Suprapubic skin (tissue), 3 donors: ENCODE measurements at regions not wholly inside any gene's neighbourhood (a gene's known extent, or its start where the extent isn't known, plus 50 kb on each side); places are given as distances from the start of the nearest gene placed in this dataset.

Source experiments
- CTCF ChIP-seq, 2 donors: fragments of 200-600 bp in 1 of 2; fragments of 450-650 bp in 1 of 2; sonication (generic) in 1 of 2; IDR thresholded peaks; one replicate each; pipeline ENCODE4 v1.5.1; 2016 to 2019; ENCODE audit warnings: antibody characterized with exemption in 2 of 2, mild to moderate bottlenecking in 1 of 2, moderate library complexity in 1 of 2
- POLR2AphosphoS5 ChIP-seq, 3 donors: sonication (generic); formaldehyde crosslinking; IDR thresholded peaks; one replicate each; pipeline ENCODE4 v1.6.1; 2017; ENCODE audit warnings: antibody characterized with exemption in 3 of 3

GRCh38 chr3:162287600-162287999 is 791.0 kb downstream of the OTOL1 start:
- TF ChIP-seq CTCF (IDR thresholded peaks at IDR 0.05) (no peak), POLR2AphosphoS5 (IDR thresholded peaks at IDR 0.05) (no peak)
